ENCODE measurements at regions not wholly inside any gene's neighbourhood (a gene's known extent, or its start where the extent isn't known, plus 50 kb on each side); places are given as distances from the start of the nearest gene placed in this dataset.

DNA sequence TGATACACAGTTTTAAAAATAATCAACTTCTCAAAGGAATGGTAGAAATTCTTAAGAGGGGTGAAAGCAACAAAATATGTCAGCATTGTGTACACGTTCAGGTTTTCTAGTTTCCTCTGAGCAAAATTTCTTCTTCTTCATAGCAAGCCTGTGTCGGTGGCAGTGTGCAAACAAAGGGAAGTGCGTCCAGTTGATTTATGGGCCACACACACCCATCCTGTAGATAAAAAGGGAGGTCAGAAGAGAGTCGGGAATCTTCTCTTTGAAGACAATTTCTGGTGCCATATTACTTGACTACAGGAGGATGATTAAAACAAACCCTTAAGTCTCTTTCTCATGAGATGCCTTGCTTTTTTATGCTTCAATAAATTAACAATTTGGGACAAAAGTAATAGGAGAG lies 484.1 kb upstream of the SALL1 start (continued):
- TF ChIP-seq, protein P1, sequence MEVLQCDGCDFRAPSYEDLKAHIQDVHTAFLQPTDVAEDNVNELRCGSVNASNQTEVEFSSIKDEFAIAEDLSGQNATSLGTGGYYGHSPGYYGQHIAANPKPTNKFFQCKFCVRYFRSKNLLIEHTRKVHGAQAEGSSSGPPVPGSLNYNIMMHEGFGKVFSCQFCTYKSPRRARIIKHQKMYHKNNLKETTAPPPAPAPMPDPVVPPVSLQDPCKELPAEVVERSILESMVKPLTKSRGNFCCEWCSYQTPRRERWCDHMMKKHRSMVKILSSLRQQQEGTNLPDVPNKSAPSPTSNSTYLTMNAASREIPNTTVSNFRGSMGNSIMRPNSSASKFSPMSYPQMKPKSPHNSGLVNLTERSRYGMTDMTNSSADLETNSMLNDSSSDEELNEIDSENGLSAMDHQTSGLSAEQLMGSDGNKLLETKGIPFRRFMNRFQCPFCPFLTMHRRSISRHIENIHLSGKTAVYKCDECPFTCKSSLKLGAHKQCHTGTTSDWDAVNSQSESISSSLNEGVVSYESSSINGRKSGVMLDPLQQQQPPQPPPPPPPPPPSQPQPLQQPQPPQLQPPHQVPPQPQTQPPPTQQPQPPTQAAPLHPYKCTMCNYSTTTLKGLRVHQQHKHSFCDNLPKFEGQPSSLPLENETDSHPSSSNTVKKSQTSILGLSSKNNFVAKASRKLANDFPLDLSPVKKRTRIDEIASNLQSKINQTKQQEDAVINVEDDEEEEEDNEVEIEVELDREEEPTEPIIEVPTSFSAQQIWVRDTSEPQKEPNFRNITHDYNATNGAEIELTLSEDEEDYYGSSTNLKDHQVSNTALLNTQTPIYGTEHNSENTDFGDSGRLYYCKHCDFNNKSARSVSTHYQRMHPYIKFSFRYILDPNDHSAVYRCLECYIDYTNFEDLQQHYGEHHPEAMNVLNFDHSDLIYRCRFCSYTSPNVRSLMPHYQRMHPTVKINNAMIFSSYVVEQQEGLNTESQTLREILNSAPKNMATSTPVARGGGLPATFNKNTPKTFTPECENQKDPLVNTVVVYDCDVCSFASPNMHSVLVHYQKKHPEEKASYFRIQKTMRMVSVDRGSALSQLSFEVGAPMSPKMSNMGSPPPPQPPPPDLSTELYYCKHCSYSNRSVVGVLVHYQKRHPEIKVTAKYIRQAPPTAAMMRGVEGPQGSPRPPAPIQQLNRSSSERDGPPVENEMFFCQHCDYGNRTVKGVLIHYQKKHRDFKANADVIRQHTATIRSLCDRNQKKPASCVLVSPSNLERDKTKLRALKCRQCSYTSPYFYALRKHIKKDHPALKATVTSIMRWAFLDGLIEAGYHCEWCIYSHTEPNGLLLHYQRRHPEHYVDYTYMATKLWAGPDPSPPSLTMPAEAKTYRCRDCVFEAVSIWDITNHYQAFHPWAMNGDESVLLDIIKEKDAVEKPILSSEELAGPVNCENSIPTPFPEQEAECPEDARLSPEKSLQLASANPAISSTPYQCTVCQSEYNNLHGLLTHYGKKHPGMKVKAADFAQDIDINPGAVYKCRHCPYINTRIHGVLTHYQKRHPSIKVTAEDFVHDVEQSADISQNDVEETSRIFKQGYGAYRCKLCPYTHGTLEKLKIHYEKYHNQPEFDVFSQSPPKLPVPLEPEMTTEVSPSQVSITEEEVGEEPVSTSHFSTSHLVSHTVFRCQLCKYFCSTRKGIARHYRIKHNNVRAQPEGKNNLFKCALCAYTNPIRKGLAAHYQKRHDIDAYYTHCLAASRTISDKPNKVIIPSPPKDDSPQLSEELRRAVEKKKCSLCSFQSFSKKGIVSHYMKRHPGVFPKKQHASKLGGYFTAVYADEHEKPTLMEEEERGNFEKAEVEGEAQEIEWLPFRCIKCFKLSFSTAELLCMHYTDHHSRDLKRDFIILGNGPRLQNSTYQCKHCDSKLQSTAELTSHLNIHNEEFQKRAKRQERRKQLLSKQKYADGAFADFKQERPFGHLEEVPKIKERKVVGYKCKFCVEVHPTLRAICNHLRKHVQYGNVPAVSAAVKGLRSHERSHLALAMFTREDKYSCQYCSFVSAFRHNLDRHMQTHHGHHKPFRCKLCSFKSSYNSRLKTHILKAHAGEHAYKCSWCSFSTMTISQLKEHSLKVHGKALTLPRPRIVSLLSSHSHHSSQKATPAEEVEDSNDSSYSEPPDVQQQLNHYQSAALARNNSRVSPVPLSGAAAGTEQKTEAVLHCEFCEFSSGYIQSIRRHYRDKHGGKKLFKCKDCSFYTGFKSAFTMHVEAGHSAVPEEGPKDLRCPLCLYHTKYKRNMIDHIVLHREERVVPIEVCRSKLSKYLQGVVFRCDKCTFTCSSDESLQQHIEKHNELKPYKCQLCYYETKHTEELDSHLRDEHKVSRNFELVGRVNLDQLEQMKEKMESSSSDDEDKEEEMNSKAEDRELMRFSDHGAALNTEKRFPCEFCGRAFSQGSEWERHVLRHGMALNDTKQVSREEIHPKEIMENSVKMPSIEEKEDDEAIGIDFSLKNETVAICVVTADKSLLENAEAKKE (CRISPR knock-in tag; IDR thresholded peaks at IDR 0.05): no peak
- TF ChIP-seq ZNF331 (CRISPR knock-in tag; IDR thresholded peaks at IDR 0.05; ENCODE audit: low read depth) (no peak), CREB1 (CRISPR knock-in tag; IDR thresholded peaks at IDR 0.05; ENCODE audit: low read depth) (no peak), CTCF (conservative IDR thresholded peaks at IDR 0.05; ENCODE audit: low read depth in 2 of 2) (no peak)

GRCh38 chr16:51630076-51630475 lies 479.0 kb upstream of the SALL1 start:
- peak; percentile 66 for DNase-seq (ENCODE audit: low spot score)
- peaks cover 7% of the 10 kb centered on the region; the same call in 1 of the 2 replicates for H3K9me2 ChIP-seq (ENCODE audit: insufficient read depth)
- TF ChIP-seq, protein P1 (CRISPR knock-in tag; IDR thresholded peaks at IDR 0.05): 0 out of 2 replicates have a peak, but pooled peaks have one; percentile 2
- no peak for TF ChIP-seq JUNB (IDR thresholded peaks at IDR 0.05; ENCODE audit: unreplicated experiment)
- TF ChIP-seq POLR2AphosphoS5 (IDR thresholded peaks at IDR 0.05; ENCODE audit: low read depth): 0 out of 2 replicates have a peak, but pooled peaks have one; percentile 20
- TF ChIP-seq NANOG (IDR thresholded peaks at IDR 0.05; ENCODE audit: borderline replicate concordance): peak; percentile 13; the same call in 1 of the 2 replicates

More at GRCh38 chr16:51630076-51630475, 479.0 kb upstream of the SALL1 start:
- Histone ChIP-seq H3K79me2 (replicated peaks; ENCODE audit: insufficient read depth) (no peaks in the 10 kb centered on the region), H3K4me2 (peak overlapping the region; percentile 55; the same call in 1 of the 2 replicates), H3K27ac (ENCODE audit: low read depth) (no peak overlapping the region), H3F3A (replicated peaks; ENCODE audit: low read depth) (no peaks in the 10 kb centered on the region), H3K27me3 (ENCODE audit: insufficient read depth) (peaks cover 71% of the 10 kb centered on the region), H4K20me1 (replicated peaks; ENCODE audit: insufficient read depth) (no peaks in the 10 kb centered on the region), H3K36me3 (ENCODE audit: insufficient read depth) (0 out of 2 replicates have a peak, but pooled peaks cover 4% of the 10 kb centered on the region), H3K4me1 (ENCODE audit: insufficient read depth) (peaks cover 24% of the 10 kb centered on the region), H3K4me3 (no peak overlapping the region), H2AFZ (no peak overlapping the region)
- H3K27me3 Mint-ChIP-seq (ENCODE audit: insufficient read depth, low read depth, poor library complexity): peaks cover 31% of the 10 kb centered on the region
- ATAC-seq: peak; percentile 98
- H3K9me3 Mint-ChIP-seq: peaks cover 2% of the 10 kb centered on the region; the same call in 1 of the 3 replicates
- H3K27ac Mint-ChIP-seq: no peak overlapping the region
- H3K36me3 Mint-ChIP-seq (ENCODE audit: low read depth): 0 out of 3 replicates have a peak, but pooled peaks cover under 1% of the 10 kb centered on the region
- peaks cover 14% of the 10 kb centered on the region for H3K4me1 Mint-ChIP-seq
- H3K4me3 Mint-ChIP-seq: no peak overlapping the region
